ENCODE measurements at regions not wholly inside any gene's neighbourhood (a gene's known extent, or its start where the extent isn't known, plus 50 kb on each side); places are given as distances from the start of the nearest gene placed in this dataset.

GRCh38 chr7:33816106-33816505 is 89.2 kb upstream of the BMPER start:
- ChIA-PET CTCF (interaction anchor here (0.6 to 1.2 kb wide), 2 partner anchors 79 to 573 kb away, joined by 3 to 4 read pairs; no protein-coding TSS in a partner anchor), POLR2A (no interaction called here)
- Histone ChIP-seq H3K4me3 (ENCODE audit: low read depth, low read length) (no peak overlapping the region), H3K27ac (ENCODE audit: low read depth, low read length) (no peak overlapping the region), H3K9me3 (ENCODE audit: control insufficient read depth, insufficient read depth, low read length) (no peaks in the 10 kb centered on the region), H3K27me3 (ENCODE audit: control insufficient read depth, insufficient read depth, low read length) (no peaks in the 10 kb centered on the region)
- DNase-seq (ENCODE audit: low read depth, low spot score): no peak
- no peak for TF ChIP-seq CTCF (IDR thresholded peaks at IDR 0.05; ENCODE audit: low read depth, low read length)

- DNase-seq (ENCODE audit: low read depth, low spot score): no peak
- TF ChIP-seq CTCF (IDR thresholded peaks at IDR 0.05; ENCODE audit: low read depth, low read length): no peak
- peaks cover 6% of the 10 kb centered on the region for H3K27me3 ChIP-seq (ENCODE audit: control insufficient read depth, insufficient read depth, low read length)
- ChIA-PET CTCF (interaction anchor here (0.6 to 1.0 kb wide), 3 partner anchors 76 to 114 kb away, joined by 3 to 4 read pairs (median 3); no protein-coding TSS in a partner anchor), POLR2A (no interaction called here)
- no peaks in the 10 kb centered on the region; the same call in 1 of the 2 replicates for H3K9me3 ChIP-seq (ENCODE audit: control insufficient read depth, insufficient read depth, low read length)
- H3K4me3 ChIP-seq (ENCODE audit: low read depth, low read length): no peak overlapping the region
- no peak overlapping the region for H3K27ac ChIP-seq (ENCODE audit: low read depth, low read length)
Measured at GRCh38 chr7:33819658-33820057, 85.7 kb upstream of the BMPER start.

- POLR2A ChIA-PET: no interaction called here
- CTCF ChIA-PET: interaction anchor here (1.0 kb wide), 1 partner anchor 113 kb away, joined by 3 read pairs; no protein-coding TSS in a partner anchor
- DNase-seq (ENCODE audit: low read depth, low spot score): no peak
- Histone ChIP-seq H3K27ac (ENCODE audit: low read depth, low read length) (no peak overlapping the region), H3K4me3 (ENCODE audit: low read depth, low read length) (no peak overlapping the region), H3K9me3 (ENCODE audit: control insufficient read depth, insufficient read depth, low read length) (no peaks in the 10 kb centered on the region; the same call in 1 of the 2 replicates), H3K27me3 (ENCODE audit: control insufficient read depth, insufficient read depth, low read length) (peaks cover 6% of the 10 kb centered on the region)
- TF ChIP-seq CTCF (IDR thresholded peaks at IDR 0.05; ENCODE audit: low read depth, low read length): no peak
Measured at GRCh38 chr7:33820206-33820605, 85.1 kb upstream of the BMPER start.

GRCh38 chr7:33821970-33822369 is 83.4 kb upstream of the BMPER start:
- no peak for TF ChIP-seq CTCF (IDR thresholded peaks at IDR 0.05; ENCODE audit: low read depth, low read length)
- H3K4me3 ChIP-seq (ENCODE audit: low read depth, low read length): no peak overlapping the region
- POLR2A ChIA-PET: no interaction called here
- CTCF ChIA-PET: interaction anchor here (1.2 kb wide), 1 partner anchor 73 kb away, joined by 3 read pairs; no protein-coding TSS in a partner anchor
- DNase-seq (ENCODE audit: low read depth, low spot score): no peak
- H3K27ac ChIP-seq (ENCODE audit: low read depth, low read length): no peak overlapping the region
- peaks cover 6% of the 10 kb centered on the region for H3K27me3 ChIP-seq (ENCODE audit: control insufficient read depth, insufficient read depth, low read length)
- H3K9me3 ChIP-seq (ENCODE audit: control insufficient read depth, insufficient read depth, low read length): no peaks in the 10 kb centered on the region; the same call in 1 of the 2 replicates

GRCh38 chr7:33823913-33824312 is 81.4 kb upstream of the BMPER start:
- CTCF ChIA-PET: interaction anchor here (0.6 to 2.3 kb wide), 3 partner anchors 72 to 714 kb away, joined by 3 to 8 read pairs (median 3); partner anchors contain the start of gene RP9
- no peak for DNase-seq (ENCODE audit: low read depth, low spot score)
- Histone ChIP-seq H3K4me3 (ENCODE audit: low read depth, low read length) (no peak overlapping the region), H3K9me3 (ENCODE audit: control insufficient read depth, insufficient read depth, low read length) (no peaks in the 10 kb centered on the region; the same call in 1 of the 2 replicates), H3K27me3 (ENCODE audit: control insufficient read depth, insufficient read depth, low read length) (peaks cover 6% of the 10 kb centered on the region), H3K27ac (ENCODE audit: low read depth, low read length) (no peak overlapping the region)
- POLR2A ChIA-PET: no interaction called here
- no peak for TF ChIP-seq CTCF (IDR thresholded peaks at IDR 0.05; ENCODE audit: low read depth, low read length)

Measured in AG04450 (cell line).